ENCODE measurements at regions not wholly inside any gene's neighbourhood (a gene's known extent, or its start where the extent isn't known, plus 50 kb on each side); places are given as distances from the start of the nearest gene placed in this dataset.

DNA sequence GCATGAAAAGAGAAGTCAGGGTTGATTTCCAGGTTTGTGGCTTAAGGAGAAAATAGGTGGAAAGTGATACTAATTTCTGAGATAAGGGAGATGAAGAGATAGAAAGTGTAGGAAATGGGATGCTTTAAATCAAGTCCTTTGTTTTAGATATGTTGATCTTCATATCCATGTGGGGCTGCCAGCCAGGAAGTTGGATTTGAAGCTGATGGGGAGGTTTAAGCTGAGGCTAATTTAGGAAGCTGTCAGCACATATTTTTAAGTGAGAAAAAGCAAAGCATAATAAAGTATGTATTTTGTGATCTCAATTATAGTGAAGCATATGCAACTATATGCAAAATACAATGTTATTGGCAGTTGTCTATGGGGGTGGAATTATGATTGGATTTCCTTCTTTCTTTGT lies 428.4 kb downstream of the CSNK1G3 start:
- TF ChIP-seq, protein P1, sequence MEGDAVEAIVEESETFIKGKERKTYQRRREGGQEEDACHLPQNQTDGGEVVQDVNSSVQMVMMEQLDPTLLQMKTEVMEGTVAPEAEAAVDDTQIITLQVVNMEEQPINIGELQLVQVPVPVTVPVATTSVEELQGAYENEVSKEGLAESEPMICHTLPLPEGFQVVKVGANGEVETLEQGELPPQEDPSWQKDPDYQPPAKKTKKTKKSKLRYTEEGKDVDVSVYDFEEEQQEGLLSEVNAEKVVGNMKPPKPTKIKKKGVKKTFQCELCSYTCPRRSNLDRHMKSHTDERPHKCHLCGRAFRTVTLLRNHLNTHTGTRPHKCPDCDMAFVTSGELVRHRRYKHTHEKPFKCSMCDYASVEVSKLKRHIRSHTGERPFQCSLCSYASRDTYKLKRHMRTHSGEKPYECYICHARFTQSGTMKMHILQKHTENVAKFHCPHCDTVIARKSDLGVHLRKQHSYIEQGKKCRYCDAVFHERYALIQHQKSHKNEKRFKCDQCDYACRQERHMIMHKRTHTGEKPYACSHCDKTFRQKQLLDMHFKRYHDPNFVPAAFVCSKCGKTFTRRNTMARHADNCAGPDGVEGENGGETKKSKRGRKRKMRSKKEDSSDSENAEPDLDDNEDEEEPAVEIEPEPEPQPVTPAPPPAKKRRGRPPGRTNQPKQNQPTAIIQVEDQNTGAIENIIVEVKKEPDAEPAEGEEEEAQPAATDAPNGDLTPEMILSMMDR (IDR thresholded peaks at IDR 0.05; ENCODE audit: low read depth, low read length, missing input control), result no peak
- TF ChIP-seq FOXA1 (IDR thresholded peaks at IDR 0.05) (no peak), EGR1 (IDR thresholded peaks at IDR 0.05; ENCODE audit: low read depth in 2 of 2) (no peak), TAF1 (conservative IDR thresholded peaks at IDR 0.05) (no peak), RAD21 (IDR thresholded peaks at IDR 0.05) (no peak), JUND (IDR thresholded peaks at IDR 0.05) (no peak), GABPA (IDR thresholded peaks at IDR 0.05 in 1 of 2, conservative IDR thresholded peaks at IDR 0.05 in 1 of 2) (no peak), RXRA (IDR thresholded peaks at IDR 0.05) (no peak), HNF4G (IDR thresholded peaks at IDR 0.05) (no peak)
- TF ChIP-seq, protein P2, sequence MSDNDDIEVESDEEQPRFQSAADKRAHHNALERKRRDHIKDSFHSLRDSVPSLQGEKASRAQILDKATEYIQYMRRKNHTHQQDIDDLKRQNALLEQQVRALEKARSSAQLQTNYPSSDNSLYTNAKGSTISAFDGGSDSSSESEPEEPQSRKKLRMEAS (IDR thresholded peaks at IDR 0.05), result no peak
- TF ChIP-seq, protein P3, sequence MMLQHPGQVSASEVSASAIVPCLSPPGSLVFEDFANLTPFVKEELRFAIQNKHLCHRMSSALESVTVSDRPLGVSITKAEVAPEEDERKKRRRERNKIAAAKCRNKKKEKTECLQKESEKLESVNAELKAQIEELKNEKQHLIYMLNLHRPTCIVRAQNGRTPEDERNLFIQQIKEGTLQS (IDR thresholded peaks at IDR 0.05), result no peak
- TF ChIP-seq, protein P4, sequence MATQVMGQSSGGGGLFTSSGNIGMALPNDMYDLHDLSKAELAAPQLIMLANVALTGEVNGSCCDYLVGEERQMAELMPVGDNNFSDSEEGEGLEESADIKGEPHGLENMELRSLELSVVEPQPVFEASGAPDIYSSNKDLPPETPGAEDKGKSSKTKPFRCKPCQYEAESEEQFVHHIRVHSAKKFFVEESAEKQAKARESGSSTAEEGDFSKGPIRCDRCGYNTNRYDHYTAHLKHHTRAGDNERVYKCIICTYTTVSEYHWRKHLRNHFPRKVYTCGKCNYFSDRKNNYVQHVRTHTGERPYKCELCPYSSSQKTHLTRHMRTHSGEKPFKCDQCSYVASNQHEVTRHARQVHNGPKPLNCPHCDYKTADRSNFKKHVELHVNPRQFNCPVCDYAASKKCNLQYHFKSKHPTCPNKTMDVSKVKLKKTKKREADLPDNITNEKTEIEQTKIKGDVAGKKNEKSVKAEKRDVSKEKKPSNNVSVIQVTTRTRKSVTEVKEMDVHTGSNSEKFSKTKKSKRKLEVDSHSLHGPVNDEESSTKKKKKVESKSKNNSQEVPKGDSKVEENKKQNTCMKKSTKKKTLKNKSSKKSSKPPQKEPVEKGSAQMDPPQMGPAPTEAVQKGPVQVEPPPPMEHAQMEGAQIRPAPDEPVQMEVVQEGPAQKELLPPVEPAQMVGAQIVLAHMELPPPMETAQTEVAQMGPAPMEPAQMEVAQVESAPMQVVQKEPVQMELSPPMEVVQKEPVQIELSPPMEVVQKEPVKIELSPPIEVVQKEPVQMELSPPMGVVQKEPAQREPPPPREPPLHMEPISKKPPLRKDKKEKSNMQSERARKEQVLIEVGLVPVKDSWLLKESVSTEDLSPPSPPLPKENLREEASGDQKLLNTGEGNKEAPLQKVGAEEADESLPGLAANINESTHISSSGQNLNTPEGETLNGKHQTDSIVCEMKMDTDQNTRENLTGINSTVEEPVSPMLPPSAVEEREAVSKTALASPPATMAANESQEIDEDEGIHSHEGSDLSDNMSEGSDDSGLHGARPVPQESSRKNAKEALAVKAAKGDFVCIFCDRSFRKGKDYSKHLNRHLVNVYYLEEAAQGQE (IDR thresholded peaks at IDR 0.05), result no peak
